ENCODE measurements at regions not wholly inside any gene's neighbourhood (a gene's known extent, or its start where the extent isn't known, plus 50 kb on each side); places are given as distances from the start of the nearest gene placed in this dataset.

DNA sequence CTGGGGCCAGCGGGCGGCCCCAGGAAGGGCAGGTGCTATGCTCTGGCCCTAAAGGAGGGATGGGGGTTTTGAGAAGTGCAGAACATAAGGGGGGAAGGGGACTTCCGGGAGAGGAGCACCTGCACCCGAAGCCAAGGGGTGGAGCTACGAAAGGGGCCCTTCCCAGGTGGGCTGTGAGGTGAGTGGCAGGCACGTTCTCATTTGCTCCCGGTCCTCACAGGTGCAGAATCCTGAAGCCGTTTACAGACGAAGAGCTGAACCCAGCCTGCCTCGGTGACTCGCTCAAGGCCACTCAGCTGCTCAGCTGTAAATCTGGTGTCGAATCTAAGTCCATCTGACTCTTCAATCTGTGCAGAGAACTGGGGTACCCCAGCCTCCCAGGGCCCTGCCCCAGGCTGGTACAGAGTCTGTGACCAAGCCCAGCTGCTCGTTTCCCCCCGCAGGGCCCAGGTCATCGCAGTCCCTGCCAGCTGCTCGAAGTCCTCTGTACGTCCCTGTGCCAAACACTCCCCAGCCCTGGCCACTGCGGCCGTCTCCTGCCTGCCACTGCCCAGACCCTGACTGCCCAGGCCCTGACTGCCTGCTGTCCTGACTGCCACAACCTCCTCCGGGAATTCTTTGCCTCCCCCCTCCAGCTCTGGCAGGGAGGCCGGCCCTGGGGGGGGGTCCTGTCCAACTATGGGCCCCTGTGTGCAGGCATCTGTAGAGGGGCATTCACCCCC, 53.8 kb upstream of the RXRA start:
- Histone ChIP-seq H3K4me3 (replicated peaks in 1 of 2; ENCODE audit: low read depth in 1 of 2, low read length in 2 of 2) (no peak overlapping the region), H3K9ac (ENCODE audit: low read length) (no peak overlapping the region), H3K27me3 (ENCODE audit: insufficient read depth, low read length) (no peaks in the 10 kb centered on the region), H3K4me2 (ENCODE audit: low read length) (no peak overlapping the region), H3K27ac (ENCODE audit: low read depth, low read length) (no peak overlapping the region), H3K9me2 (ENCODE audit: insufficient read depth) (no peaks in the 10 kb centered on the region), H3K4me1 (ENCODE audit: control insufficient read depth in 1 of 2, insufficient read depth in 2 of 2, low read length in 2 of 2) (no peaks in the 10 kb centered on the region), H3K9me3 (ENCODE audit: control insufficient read depth in 1 of 2, insufficient read depth in 1 of 2, low read depth in 1 of 2, low read length in 2 of 2) (peaks cover 0 to 5% of the 10 kb centered on the region in 2 experiments; a peak in 1 of 4 replicates), H2AFZ (ENCODE audit: low read depth, low read length, poor library complexity, severe bottlenecking) (no peak overlapping the region), H3K79me2 (ENCODE audit: insufficient read depth, low read length) (no peaks in the 10 kb centered on the region), H4K20me1 (ENCODE audit: insufficient read depth) (no peaks in the 10 kb centered on the region), H3K36me3 (ENCODE audit: control insufficient read depth in 1 of 2, insufficient read depth in 2 of 2, low read length in 2 of 2) (no peaks in the 10 kb centered on the region)
- intact Hi-C loops (cut with micrococcal nuclease) = no loop called here
- ChIA-PET RAD21 (ENCODE audit: low non-redundant PET in 1 of 2, low total read pairs in 2 of 2, uncharacterized antibody in 2 of 2, unreplicated experiment in 2 of 2) (no interaction called here), CTCF (no interaction called here), POLR2A (no interaction called here)
- DNase-seq (ENCODE audit: low read depth, low spot score) (no peak), ATAC-seq (no peak)
- TF ChIP-seq JUND (IDR thresholded peaks at IDR 0.05) (no peak), POLR2A (IDR thresholded peaks at IDR 0.05; ENCODE audit: borderline replicate concordance, extremely low read depth, insufficient read depth, insufficient read length) (no peak), EZH2phosphoT487 (IDR thresholded peaks at IDR 0.05; ENCODE audit: borderline replicate concordance) (no peak), CBX3 (IDR thresholded peaks at IDR 0.05; ENCODE audit: low read depth) (no peak), SRF (IDR thresholded peaks at IDR 0.05; ENCODE audit: low read depth) (no peak), TCF7L2 (IDR thresholded peaks at IDR 0.05; ENCODE audit: borderline replicate concordance, extremely low read depth, insufficient read depth, insufficient read length) (no peak), SIN3A (IDR thresholded peaks at IDR 0.05; ENCODE audit: low read depth) (no peak)
- TF ChIP-seq, protein P1, sequence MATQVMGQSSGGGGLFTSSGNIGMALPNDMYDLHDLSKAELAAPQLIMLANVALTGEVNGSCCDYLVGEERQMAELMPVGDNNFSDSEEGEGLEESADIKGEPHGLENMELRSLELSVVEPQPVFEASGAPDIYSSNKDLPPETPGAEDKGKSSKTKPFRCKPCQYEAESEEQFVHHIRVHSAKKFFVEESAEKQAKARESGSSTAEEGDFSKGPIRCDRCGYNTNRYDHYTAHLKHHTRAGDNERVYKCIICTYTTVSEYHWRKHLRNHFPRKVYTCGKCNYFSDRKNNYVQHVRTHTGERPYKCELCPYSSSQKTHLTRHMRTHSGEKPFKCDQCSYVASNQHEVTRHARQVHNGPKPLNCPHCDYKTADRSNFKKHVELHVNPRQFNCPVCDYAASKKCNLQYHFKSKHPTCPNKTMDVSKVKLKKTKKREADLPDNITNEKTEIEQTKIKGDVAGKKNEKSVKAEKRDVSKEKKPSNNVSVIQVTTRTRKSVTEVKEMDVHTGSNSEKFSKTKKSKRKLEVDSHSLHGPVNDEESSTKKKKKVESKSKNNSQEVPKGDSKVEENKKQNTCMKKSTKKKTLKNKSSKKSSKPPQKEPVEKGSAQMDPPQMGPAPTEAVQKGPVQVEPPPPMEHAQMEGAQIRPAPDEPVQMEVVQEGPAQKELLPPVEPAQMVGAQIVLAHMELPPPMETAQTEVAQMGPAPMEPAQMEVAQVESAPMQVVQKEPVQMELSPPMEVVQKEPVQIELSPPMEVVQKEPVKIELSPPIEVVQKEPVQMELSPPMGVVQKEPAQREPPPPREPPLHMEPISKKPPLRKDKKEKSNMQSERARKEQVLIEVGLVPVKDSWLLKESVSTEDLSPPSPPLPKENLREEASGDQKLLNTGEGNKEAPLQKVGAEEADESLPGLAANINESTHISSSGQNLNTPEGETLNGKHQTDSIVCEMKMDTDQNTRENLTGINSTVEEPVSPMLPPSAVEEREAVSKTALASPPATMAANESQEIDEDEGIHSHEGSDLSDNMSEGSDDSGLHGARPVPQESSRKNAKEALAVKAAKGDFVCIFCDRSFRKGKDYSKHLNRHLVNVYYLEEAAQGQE (IDR thresholded peaks at IDR 0.05; ENCODE audit: low read depth) = no peak
- no TSS peak for BruUV-seq (replicated peaks)
